NCI-H1436 (cell line): ENCODE measurements at regions not wholly inside any gene's neighbourhood (a gene's known extent, or its start where the extent isn't known, plus 50 kb on each side); places are given as distances from the start of the nearest gene placed in this dataset.
"Not testable (repeated sequence)": the region's sequence is repeated elsewhere in the genome, so short reads cannot be mapped to it uniquely, and the experiment has no call there.

Source experiments
- DNase-seq: peaks from one replicate; lab custom pipeline; 2025; lab: John Stamatoyannopoulos, UW

GRCh38 chr4:59727745-59728144 is 1472.4 kb upstream of the ADGRL3 start:
- no peak for DNase-seq

GRCh38 chr4:59728496-59728895 is 1471.6 kb upstream of the ADGRL3 start:
- DNase-seq: no peak

DNA sequence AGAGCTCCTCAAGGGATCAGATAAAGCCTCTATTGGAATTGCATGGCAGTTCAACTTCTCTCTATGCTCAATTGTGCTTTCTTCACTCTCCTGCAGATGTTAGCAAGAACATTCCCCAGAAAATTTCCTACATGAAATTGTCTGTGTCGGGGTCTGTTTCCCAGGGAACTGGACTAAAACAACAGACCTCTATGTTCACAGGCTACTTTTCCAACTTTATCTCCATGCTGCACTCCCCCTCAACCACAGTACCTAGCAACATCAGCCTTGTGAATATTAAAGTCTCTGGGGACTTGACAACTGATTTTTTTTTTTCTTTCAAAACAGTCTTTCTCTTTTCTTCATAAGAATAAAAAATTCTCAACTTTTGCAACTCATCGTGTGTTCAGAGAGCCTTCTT is 1470.8 kb upstream of the ADGRL3 start:
- no peak for DNase-seq

GRCh38 chr4:59748433-59748832 is 1451.7 kb upstream of the ADGRL3 start:
- no peak for DNase-seq

DNA sequence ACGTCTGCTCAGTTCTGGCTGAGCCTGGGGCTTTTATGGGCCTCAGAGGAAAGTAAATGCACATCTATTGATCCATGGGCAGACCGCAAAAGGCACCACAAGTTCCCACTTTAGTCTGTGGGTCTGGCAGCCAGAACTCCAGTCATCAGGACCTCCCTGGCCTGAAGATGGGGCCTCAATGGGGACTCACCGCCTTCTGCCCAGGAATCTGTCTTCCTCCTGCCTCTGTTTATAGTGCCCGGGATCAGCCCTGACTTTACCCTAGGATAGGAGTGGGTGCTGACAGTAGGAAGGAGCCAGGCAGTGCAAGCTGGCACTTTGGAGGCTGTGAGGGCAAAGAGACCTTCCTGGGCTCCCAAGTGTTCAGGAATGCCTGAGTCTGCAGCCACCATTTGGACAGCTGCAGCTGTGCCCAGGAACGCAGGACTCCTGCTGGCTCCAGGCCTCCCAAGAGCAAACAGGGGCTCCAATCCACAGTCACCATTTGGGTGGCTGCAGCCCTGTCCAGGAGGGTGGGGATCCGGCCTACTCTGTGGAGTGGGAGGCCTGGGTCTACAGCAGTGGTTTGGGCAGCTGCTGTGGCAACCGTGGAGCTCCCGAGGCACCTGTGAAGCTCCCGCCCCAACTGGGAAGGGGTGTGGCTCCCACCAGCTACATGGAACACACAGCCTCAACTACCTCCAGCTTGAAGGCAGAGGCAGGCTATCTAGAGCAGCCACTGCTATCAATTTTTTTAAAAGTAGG is 1440.9 kb upstream of the ADGRL3 start:
- DNase-seq: no peak

- DNase-seq: no peak
These were observed 1437.8 kb upstream of the ADGRL3 start for GRCh38 chr4:59762344-59762743.

DNA sequence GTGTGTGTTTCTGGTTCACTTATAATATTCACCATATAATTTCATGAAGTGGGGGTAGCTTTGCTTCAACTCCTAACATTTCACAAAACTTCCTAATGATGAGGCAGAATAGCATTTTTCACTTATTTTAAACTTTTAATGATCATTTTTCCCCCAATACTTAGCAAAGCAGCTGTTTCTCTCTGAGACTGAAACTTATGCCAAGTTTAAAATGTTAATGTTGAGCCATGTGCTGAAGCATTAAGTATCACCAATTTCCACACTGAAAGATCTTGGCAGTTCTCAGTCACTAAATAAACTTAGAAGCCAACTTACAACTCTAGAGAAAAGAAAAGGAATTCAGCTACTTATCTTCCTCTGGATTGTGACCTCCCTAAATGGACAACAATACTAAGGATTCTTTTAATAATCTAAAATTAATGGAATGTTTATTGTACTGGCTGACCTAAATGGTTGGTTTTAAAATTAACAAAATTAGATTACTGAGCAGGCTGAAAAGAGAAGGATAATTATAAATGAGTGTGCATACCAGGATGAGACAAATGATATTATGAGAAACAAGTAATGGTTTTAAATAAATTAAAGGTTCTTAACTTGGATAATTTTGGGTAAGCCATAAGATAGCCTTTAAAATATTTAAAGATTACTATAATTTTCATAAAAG is 1429.4 kb upstream of the ADGRL3 start:
- DNase-seq: no peak

GRCh38 chr4:59772641-59773139 is 1427.4 kb upstream of the ADGRL3 start:
- no peak for DNase-seq

DNA sequence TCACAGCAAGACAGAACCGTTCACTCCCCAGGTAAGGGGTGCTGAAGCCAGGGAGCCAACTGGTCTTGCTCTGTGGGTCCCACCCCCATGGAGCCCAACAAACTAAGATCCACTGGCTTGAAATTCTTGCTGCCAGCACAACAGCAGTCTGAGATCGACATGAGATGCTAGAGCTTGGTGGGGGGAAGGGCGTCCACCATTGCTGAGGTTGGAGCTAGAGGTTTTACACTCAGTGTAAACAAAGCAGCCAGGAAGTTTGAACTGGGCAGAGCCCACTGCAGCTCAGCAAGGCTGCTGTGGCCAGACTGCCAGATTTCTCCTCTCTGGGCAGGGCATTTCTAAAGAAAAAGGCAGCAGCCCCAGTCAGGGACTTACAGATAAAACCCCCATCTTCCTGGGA is 1419.9 kb upstream of the ADGRL3 start:
- not testable (repeated sequence) for DNase-seq

DNA sequence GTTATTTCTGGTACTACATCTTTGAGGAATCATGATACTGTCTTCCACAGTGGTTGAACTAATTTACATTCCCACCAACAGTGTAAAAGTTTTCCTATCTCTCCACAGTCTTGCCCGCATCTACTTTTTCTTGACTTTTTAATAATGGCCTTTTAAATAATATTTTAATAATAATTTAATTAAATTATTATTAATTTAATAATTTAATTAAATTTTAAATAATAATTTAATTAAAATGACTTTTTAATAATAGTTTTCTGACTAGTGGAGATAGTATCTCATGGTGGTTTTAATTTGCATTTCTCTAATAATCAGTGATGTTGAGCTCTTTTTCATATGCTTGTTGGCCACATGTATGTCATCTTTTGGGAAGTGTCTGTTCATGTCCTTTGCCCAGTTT is 1395.0 kb upstream of the ADGRL3 start:
- no peak for DNase-seq

DNA sequence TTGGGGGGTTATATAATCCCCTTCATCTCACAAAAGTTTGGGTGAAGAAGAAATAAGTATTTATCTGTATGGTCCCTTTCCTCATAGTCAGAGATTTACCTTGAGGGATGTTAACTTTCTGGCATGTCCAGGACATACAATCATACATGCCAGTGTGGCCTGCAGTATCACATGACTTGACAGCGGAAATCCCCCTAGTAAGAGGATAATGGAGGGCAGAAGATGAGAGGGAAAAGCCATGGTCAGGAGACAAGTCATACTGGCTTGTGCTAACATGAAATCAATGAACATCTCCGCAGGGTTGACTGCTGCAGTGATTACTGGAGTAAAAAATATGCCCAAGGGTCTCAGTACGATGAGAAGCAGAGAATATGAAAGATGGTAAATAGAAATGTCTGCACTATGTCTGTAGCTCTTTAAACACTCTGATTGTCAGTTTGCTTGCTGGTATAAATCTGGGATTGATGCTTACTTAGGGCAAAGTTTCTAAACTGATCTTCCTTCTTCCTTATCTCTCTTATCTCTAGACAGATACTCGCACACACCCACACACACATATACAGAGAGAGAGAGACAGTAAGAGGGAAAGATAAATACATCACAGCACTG is 1385.6 kb upstream of the ADGRL3 start:
- DNase-seq: no peak

DNA sequence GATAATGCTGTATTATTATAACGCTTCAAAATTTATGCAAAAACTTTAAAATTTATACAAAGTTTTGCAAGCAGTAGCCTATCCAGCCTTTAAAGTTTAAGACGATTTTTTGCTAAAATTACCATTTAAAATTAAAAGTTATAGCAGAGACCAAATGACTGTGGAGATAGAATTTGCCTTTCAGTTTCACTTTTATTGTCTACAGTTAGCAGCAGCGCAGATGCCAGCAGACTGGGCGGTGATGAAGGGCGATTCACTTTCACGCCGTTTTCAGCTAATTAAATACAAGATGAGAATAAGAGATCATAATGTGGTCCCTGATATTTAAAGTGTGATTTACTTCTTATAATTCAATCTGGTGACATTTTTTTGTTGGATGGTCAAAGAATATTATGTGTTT is 1381.5 kb upstream of the ADGRL3 start:
- DNase-seq: no peak

GRCh38 chr4:59823311-59823710 is 1376.8 kb upstream of the ADGRL3 start:
- DNase-seq: no peak

DNA sequence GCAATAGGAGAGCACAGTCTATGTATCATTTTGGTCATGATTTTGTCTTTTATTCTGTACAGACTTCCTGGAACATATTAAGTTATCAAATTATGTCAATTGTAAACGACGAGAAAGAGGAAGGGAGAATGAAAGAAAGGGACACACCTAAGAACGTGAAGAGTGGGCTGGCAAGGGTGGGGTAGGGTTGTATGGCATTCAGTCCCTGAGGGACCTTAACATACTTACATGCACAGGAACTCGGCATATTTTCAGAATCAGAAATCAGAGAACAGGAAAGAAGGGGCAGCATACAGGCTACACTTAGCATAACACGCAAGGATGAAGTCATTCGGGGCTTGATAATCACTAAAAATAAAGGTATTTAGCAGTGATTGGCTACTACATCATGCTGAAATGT is 1375.0 kb upstream of the ADGRL3 start:
- DNase-seq: no peak

DNA sequence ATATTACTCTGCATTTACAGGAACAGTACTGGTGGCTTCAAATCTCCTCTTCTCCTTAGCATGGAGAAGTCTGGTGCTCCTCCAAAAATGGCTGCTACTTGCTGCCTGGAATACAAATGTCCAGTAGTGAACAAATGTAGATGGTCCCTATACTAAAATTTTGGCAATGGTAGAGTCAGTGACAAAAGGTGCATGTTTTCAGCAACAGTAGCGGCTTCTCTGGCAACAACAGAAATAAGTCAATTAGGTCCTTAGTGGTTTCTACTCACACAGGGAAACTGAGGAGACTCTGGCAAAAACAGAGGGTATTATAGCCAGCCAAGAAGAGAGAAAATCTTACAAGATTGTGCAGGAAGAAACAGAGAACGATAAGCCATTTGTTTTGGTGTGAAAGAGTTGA is 1368.4 kb upstream of the ADGRL3 start:
- DNase-seq: no peak

- no peak for DNase-seq
These were observed 1365.2 kb upstream of the ADGRL3 start for GRCh38 chr4:59834943-59835342.

GRCh38 chr4:59837751-59838150 is 1362.4 kb upstream of the ADGRL3 start:
- DNase-seq: no peak

DNA sequence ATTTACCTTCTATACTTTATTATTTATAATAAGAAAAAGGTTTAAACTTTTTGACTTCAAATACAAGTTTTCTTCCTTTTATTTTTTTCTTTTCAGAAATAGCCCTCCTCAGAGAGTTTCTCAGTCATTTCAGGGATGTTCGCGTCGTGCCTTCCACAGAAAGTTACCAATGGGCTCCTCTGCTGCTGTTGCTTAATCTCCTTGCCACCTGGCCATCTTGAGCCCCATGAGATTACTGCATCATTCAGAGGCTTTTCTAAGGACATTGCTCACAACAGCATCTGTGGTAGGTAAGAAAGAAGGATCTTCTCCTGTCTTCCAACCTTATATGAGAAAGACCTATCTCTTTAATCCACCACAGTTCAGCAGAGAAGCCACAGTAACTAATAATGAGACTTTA is 1361.9 kb upstream of the ADGRL3 start:
- DNase-seq: no peak

DNA sequence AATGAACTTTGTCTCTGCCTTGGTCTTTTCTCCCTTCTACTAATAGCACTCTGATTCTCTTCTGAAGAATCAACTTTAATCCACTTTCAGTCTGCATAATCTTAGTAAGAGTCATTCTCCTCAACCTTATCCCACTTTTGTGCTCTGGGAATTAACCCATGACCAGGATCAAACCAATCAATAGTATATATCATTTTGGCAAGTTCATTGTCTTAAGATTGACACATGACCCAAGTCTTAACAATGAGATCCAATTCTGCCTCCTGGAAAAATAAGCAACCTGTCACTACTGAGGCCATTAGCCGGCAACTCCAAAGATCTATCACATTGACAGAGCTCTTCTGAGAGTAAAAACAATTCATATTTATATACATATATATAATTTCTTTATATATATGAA is 1358.4 kb upstream of the ADGRL3 start:
- no peak for DNase-seq

DNA sequence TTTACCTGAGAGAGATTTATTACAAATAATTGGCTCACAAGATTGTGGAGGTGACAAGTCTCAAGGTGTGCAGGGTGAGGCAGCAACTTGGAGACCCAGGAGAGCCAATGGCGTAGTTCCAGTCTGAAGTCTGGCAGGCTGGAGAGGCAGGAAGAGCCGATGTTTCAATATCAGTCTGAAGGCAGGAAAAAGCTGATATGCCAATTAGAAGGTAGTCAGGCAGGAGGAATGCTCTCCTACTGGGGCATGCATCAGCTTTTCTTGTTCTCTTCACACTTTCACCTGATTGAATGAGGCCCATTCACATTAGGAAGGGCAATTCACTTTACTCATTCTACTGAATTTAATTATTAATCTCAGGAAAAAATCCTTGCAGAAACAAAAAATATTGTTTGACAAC is 1351.7 kb upstream of the ADGRL3 start:
- no peak for DNase-seq

DNA sequence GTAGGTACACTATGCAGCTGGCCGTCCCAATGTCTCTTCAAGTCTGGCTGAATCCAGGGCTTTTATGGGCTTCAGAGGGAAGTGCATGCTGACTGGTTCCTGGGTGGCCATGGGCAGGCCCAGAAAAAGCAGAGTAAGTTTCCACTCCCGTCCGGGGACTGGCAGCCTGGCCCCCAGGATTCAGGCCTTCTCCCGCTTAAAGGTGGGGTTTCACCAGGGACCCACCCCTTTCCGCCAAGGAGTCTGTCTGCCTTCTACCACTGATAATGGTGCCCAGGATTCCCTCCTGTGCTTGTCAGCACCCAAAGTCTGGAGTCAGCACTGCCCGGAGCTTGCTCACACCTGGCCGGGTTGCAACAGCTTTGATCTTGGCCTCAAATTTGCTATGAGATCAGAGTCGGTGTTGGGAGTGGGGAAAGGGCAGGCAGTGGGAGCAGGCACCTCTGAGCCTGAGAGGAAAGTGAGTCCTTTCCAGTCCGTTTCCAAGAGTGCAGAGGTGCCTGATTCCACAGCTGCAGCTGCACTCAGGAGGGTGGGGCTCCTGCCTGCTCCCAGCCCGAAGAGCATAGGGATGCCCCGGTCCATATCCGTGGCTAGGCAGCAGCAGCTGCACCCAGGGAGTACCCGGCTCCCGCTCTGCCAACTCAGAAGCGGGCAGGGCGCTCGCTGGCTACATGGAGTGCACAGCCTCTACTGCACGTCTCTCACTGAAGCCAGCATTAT is 1344.3 kb upstream of the ADGRL3 start:
- DNase-seq: no peak

- DNase-seq: no peak
These were observed 1331.1 kb upstream of the ADGRL3 start for GRCh38 chr4:59869056-59869455.

- DNase-seq: no peak
These were observed 1330.6 kb upstream of the ADGRL3 start for GRCh38 chr4:59869559-59869958.
